Cardiac septum (tissue), 1 donor: ENCODE measurements at regions not wholly inside any gene's neighbourhood (a gene's known extent, or its start where the extent isn't known, plus 50 kb on each side); places are given as distances from the start of the nearest gene placed in this dataset.
"Not testable (repeated sequence)": the region's sequence is repeated elsewhere in the genome, so short reads cannot be mapped to it uniquely, and the experiment has no call there.

Experiments used
- DNase-seq: peaks from one replicate; pipeline ENCODE4 v3.0.0-alpha.2; 2020; ENCODE audit warnings: low spot score
- intact Hi-C: fragments of 100-400 bp; cut with DNase I; formaldehyde crosslinking; loops from one replicate; pipeline ENCODE4 v1.14.0; 2022
- donor health status: DM: no; HTN: no; CAD: no.

GRCh38 chr2:242056026-242056425, 186.5 kb downstream of the RTP5 start:
- intact Hi-C loops = no loop called here
- DNase-seq = no peak

- DNase-seq = no peak
- intact Hi-C loops = no loop called here
Observed at GRCh38 chr2:242056785-242057184, 187.3 kb downstream of the RTP5 start.

- DNase-seq = no peak
- intact Hi-C loops = no loop called here
Observed at GRCh38 chr2:242057379-242058040, 188.0 kb downstream of the RTP5 start.

GRCh38 chr2:242058116-242058680, 188.7 kb downstream of the RTP5 start:
- DNase-seq = no peak
- intact Hi-C loops = no loop called here

GRCh38 chr2:242059566-242059965, 190.0 kb downstream of the RTP5 start:
- DNase-seq = no peak
- intact Hi-C loops = no loop called here

GRCh38 chr2:242060212-242060835, 190.8 kb downstream of the RTP5 start:
- no peak for DNase-seq

GRCh38 chr2:242061930-242062329, 192.4 kb downstream of the RTP5 start:
- intact Hi-C loops, DNase-seq: not testable (repeated sequence)

More at GRCh38 chr2:242060212-242060835, 190.8 kb downstream of the RTP5 start:
- intact Hi-C loops = no loop called here

- DNase-seq = no peak
- intact Hi-C loops = no loop called here
Observed at GRCh38 chr2:242063436-242063835, 193.9 kb downstream of the RTP5 start.

GRCh38 chr2:242063850-242064249, 194.3 kb downstream of the RTP5 start:
- intact Hi-C loops = no loop called here

GRCh38 chr2:242064364-242065250, 195.1 kb downstream of the RTP5 start:
- DNase-seq = no peak
- intact Hi-C loops = no loop called here

More at GRCh38 chr2:242063850-242064249, 194.3 kb downstream of the RTP5 start:
- DNase-seq = no peak

GRCh38 chr2:242065426-242065825, 195.9 kb downstream of the RTP5 start:
- DNase-seq = no peak
- intact Hi-C loops = no loop called here

- intact Hi-C loops = no loop called here
- no peak for DNase-seq
Observed at GRCh38 chr2:242069018-242069417, 199.5 kb downstream of the RTP5 start.

- DNase-seq, intact Hi-C loops: not testable (repeated sequence)
Observed at GRCh38 chr2:242069938-242070395, 200.4 kb downstream of the RTP5 start.

- intact Hi-C loops, DNase-seq: not testable (repeated sequence)
Observed at GRCh38 chr2:242070726-242071125, 201.2 kb downstream of the RTP5 start.

- intact Hi-C loops, DNase-seq: not testable (repeated sequence)
Observed at GRCh38 chr2:242071377-242071776, 201.8 kb downstream of the RTP5 start.

- DNase-seq, intact Hi-C loops: not testable (repeated sequence)
Observed at GRCh38 chr2:242071936-242072335, 202.4 kb downstream of the RTP5 start.

GRCh38 chr2:242075168-242075567, 205.6 kb downstream of the RTP5 start:
- intact Hi-C loops = no loop called here
- DNase-seq = no peak

GRCh38 chr2:242075696-242076095, 206.2 kb downstream of the RTP5 start:
- intact Hi-C loops = no loop called here

GRCh38 chr2:242076184-242076583, 206.7 kb downstream of the RTP5 start:
- intact Hi-C loops, DNase-seq: not testable (repeated sequence)

More at GRCh38 chr2:242075696-242076095, 206.2 kb downstream of the RTP5 start:
- DNase-seq = no peak

- intact Hi-C loops, DNase-seq: not testable (repeated sequence)
Observed at GRCh38 chr2:242078426-242078825, 208.9 kb downstream of the RTP5 start.
